GM23338 (cell line): ENCODE measurements at regions not wholly inside any gene's neighbourhood (a gene's known extent, or its start where the extent isn't known, plus 50 kb on each side); places are given as distances from the start of the nearest gene placed in this dataset.
"Not testable (repeated sequence)": the region's sequence is repeated elsewhere in the genome, so short reads cannot be mapped to it uniquely, and the experiment has no call there.

Experiments used
- CREB1 ChIP-seq: fragments of 250-450 bp; sonication (Bioruptor Pico); IDR thresholded peaks from 2 replicates; pipeline ENCODE4 v1.5.0; 2020; ENCODE audit warnings: low read depth, mild to moderate bottlenecking, moderate library complexity
- EZH2 ChIP-seq: fragments of 200-600 bp; sonication (generic); IDR thresholded peaks from one replicate; pipeline ENCODE4 v1.8.0; 2017; ENCODE audit warnings: antibody characterized with exemption, mild to moderate bottlenecking, low read depth; ENCODE audit not compliant: unreplicated experiment
- EZH2phosphoT487 ChIP-seq: fragments of 200-600 bp; sonication (generic); IDR thresholded peaks from one replicate; pipeline ENCODE4 v1.8.1; 2018; ENCODE audit warnings: antibody characterized with exemption; ENCODE audit not compliant: unreplicated experiment
- JUNB ChIP-seq: IDR thresholded peaks from one replicate; pipeline ENCODE4 v1.6.1; 2016; ENCODE audit warnings: antibody characterized with exemption; ENCODE audit not compliant: unreplicated experiment
- NANOG ChIP-seq: IDR thresholded peaks from 2 replicates; pipeline ENCODE4 v1.6.1; 2016; ENCODE audit warnings: antibody characterized with exemption, borderline replicate concordance
- POLR2AphosphoS5 ChIP-seq: IDR thresholded peaks from 2 replicates; pipeline ENCODE4 v1.6.1; 2016; ENCODE audit warnings: antibody characterized with exemption, low read depth
- STAT1 ChIP-seq: IDR thresholded peaks from one replicate; pipeline ENCODE4 v1.6.1; 2016; ENCODE audit warnings: antibody characterized with exemption; ENCODE audit not compliant: unreplicated experiment
- ZNF114 ChIP-seq: fragments of 250-450 bp; sonication (Bioruptor Pico); IDR thresholded peaks from 2 replicates; pipeline ENCODE4 v1.5.0; 2020; ENCODE audit warnings: mild to moderate bottlenecking, moderate library complexity
- ZNF331 ChIP-seq: fragments of 250-450 bp; sonication (Bioruptor Pico); IDR thresholded peaks from 2 replicates; pipeline ENCODE4 v1.5.0; 2020; ENCODE audit warnings: low read depth, mild to moderate bottlenecking, moderate library complexity
- TF ChIP-seq, protein P1 (sequence below), 2 experiments: fragments of 200-600 bp in 1 of 2; sonication (generic) in 1 of 2; conservative IDR thresholded peaks; 2 replicates each; pipeline versions ENCODE4 v1.5.1 to v1.6.1; 2016 to 2017; ENCODE audit warnings: antibody characterized with exemption in 2 of 2, low read depth in 2 of 2, mild to moderate bottlenecking in 2 of 2, moderate library complexity in 1 of 2
- TF ChIP-seq, protein P2 (sequence below): IDR thresholded peaks from one replicate; pipeline ENCODE4 v1.6.1; 2018; ENCODE audit warnings: antibody characterized with exemption; ENCODE audit not compliant: unreplicated experiment
- TF ChIP-seq, protein P3 (sequence below): IDR thresholded peaks from 2 replicates; pipeline ENCODE4 v1.6.1; 2016; ENCODE audit warnings: antibody characterized with exemption

DNA sequence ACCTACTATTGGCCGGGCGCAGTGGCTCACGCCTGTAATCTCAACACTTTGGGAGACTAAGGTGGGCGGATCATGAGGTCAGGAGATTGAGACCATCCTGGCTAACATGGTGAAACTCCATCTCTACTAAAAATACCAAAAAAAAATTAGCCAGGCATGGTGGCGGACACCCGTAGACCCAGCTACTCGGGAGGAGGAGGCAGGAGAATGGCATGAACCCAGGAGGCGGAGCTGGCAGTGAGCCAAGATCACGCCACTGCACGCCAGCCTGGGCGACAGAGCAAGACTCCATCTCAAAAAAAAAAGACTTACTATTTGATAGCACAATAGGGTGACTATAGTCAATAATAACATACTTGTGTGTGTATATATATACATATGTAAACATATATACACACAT is 92.7 kb upstream of the EEPD1 start:
- TF ChIP-seq, protein P1, sequence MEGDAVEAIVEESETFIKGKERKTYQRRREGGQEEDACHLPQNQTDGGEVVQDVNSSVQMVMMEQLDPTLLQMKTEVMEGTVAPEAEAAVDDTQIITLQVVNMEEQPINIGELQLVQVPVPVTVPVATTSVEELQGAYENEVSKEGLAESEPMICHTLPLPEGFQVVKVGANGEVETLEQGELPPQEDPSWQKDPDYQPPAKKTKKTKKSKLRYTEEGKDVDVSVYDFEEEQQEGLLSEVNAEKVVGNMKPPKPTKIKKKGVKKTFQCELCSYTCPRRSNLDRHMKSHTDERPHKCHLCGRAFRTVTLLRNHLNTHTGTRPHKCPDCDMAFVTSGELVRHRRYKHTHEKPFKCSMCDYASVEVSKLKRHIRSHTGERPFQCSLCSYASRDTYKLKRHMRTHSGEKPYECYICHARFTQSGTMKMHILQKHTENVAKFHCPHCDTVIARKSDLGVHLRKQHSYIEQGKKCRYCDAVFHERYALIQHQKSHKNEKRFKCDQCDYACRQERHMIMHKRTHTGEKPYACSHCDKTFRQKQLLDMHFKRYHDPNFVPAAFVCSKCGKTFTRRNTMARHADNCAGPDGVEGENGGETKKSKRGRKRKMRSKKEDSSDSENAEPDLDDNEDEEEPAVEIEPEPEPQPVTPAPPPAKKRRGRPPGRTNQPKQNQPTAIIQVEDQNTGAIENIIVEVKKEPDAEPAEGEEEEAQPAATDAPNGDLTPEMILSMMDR (conservative IDR thresholded peaks at IDR 0.05; ENCODE audit: low read depth in 2 of 2), result not testable (repeated sequence)
- TF ChIP-seq EZH2phosphoT487; POLR2AphosphoS5; EZH2; JUNB; CREB1 (CRISPR knock-in tag); STAT1; ZNF331 (CRISPR knock-in tag); NANOG; ZNF114 (CRISPR knock-in tag): not testable (repeated sequence)
- TF ChIP-seq, protein P2, sequence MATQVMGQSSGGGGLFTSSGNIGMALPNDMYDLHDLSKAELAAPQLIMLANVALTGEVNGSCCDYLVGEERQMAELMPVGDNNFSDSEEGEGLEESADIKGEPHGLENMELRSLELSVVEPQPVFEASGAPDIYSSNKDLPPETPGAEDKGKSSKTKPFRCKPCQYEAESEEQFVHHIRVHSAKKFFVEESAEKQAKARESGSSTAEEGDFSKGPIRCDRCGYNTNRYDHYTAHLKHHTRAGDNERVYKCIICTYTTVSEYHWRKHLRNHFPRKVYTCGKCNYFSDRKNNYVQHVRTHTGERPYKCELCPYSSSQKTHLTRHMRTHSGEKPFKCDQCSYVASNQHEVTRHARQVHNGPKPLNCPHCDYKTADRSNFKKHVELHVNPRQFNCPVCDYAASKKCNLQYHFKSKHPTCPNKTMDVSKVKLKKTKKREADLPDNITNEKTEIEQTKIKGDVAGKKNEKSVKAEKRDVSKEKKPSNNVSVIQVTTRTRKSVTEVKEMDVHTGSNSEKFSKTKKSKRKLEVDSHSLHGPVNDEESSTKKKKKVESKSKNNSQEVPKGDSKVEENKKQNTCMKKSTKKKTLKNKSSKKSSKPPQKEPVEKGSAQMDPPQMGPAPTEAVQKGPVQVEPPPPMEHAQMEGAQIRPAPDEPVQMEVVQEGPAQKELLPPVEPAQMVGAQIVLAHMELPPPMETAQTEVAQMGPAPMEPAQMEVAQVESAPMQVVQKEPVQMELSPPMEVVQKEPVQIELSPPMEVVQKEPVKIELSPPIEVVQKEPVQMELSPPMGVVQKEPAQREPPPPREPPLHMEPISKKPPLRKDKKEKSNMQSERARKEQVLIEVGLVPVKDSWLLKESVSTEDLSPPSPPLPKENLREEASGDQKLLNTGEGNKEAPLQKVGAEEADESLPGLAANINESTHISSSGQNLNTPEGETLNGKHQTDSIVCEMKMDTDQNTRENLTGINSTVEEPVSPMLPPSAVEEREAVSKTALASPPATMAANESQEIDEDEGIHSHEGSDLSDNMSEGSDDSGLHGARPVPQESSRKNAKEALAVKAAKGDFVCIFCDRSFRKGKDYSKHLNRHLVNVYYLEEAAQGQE, result not testable (repeated sequence)
- TF ChIP-seq, protein P3, sequence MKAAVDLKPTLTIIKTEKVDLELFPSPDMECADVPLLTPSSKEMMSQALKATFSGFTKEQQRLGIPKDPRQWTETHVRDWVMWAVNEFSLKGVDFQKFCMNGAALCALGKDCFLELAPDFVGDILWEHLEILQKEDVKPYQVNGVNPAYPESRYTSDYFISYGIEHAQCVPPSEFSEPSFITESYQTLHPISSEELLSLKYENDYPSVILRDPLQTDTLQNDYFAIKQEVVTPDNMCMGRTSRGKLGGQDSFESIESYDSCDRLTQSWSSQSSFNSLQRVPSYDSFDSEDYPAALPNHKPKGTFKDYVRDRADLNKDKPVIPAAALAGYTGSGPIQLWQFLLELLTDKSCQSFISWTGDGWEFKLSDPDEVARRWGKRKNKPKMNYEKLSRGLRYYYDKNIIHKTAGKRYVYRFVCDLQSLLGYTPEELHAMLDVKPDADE, result not testable (repeated sequence)
